SK-N-SH treated with all-trans-retinoic acid at 6 μM for 48 hours (cell line): ENCODE measurements at regions not wholly inside any gene's neighbourhood (a gene's known extent, or its start where the extent isn't known, plus 50 kb on each side); places are given as distances from the start of the nearest gene placed in this dataset.

Source experiments
- ARNTL ChIP-seq: fragments of 450-650 bp; formaldehyde crosslinking; IDR thresholded peaks from 2 replicates; pipeline ENCODE4 v1.5.0; 2020; ENCODE audit warnings: low read depth, mild to moderate bottlenecking, moderate library complexity, borderline replicate concordance
- BACH2 ChIP-seq: fragments of 250-450 bp; sonication (Bioruptor Pico); IDR thresholded peaks from 2 replicates; pipeline ENCODE4 v1.9.0; 2021; ENCODE audit warnings: mild to moderate bottlenecking, borderline replicate concordance
- CSRNP3 ChIP-seq: fragments of 250-450 bp; sonication (Bioruptor Pico); IDR thresholded peaks from 2 replicates; pipeline ENCODE4 v1.5.1; 2021; ENCODE audit warnings: mild to moderate bottlenecking, moderate library complexity
- GLIS3 ChIP-seq: fragments of 250-450 bp; sonication (Bioruptor Pico); IDR thresholded peaks from 2 replicates; pipeline ENCODE4 v1.5.0; 2020; ENCODE audit warnings: mild to moderate bottlenecking, moderate library complexity
- OSR1 ChIP-seq: fragments of 250-450 bp; sonication (Bioruptor Pico); IDR thresholded peaks from 2 replicates; pipeline ENCODE4 v1.8.0; 2022; ENCODE audit warnings: moderate library complexity, mild to moderate bottlenecking, inconsistent platforms
- PATZ1 ChIP-seq: fragments of 250-450 bp; sonication (Bioruptor Pico); IDR thresholded peaks from 2 replicates; pipeline ENCODE4 v1.8.0; 2020; ENCODE audit warnings: mild to moderate bottlenecking, moderate library complexity, borderline replicate concordance
- PPARA ChIP-seq: fragments of 250-450 bp; sonication (Bioruptor Pico); IDR thresholded peaks from 2 replicates; pipeline ENCODE4 v1.5.0; 2020; ENCODE audit warnings: mild to moderate bottlenecking, borderline replicate concordance
- SNAI2 ChIP-seq: fragments of 250-450 bp; sonication (Bioruptor Pico); IDR thresholded peaks from 2 replicates; pipeline ENCODE4 v1.5.0; 2020; ENCODE audit warnings: mild to moderate bottlenecking, moderate library complexity
- TCF4 ChIP-seq: fragments of 250-450 bp; sonication (Bioruptor Pico); IDR thresholded peaks from 2 replicates; pipeline ENCODE4 v1.8.0; 2021; ENCODE audit warnings: mild to moderate bottlenecking, moderate library complexity, borderline replicate concordance
- ZC3H10 ChIP-seq: fragments of 250-450 bp; sonication (Bioruptor Pico); IDR thresholded peaks from 2 replicates; pipeline ENCODE4 v1.5.1; 2021; ENCODE audit warnings: mild to moderate bottlenecking, moderate library complexity
- ZFP3 ChIP-seq: fragments of 250-450 bp; sonication (Bioruptor Pico); IDR thresholded peaks from 2 replicates; pipeline ENCODE4 v1.5.0; 2020; ENCODE audit warnings: mild to moderate bottlenecking, moderate library complexity
- ZNF70 ChIP-seq: fragments of 450-650 bp; formaldehyde crosslinking; IDR thresholded peaks from 2 replicates; pipeline ENCODE4 v1.5.0; 2020; ENCODE audit warnings: mild to moderate bottlenecking, moderate library complexity
- TF ChIP-seq, protein P1 (sequence below): fragments of 250-450 bp; sonication (Bioruptor Pico); IDR thresholded peaks from 2 replicates; pipeline ENCODE4 v1.5.1; 2020; ENCODE audit warnings: low read depth, mild to moderate bottlenecking, moderate library complexity
- TF ChIP-seq, protein P2 (sequence below): fragments of 250-450 bp; sonication (Bioruptor Pico); IDR thresholded peaks from 2 replicates; pipeline ENCODE4 v1.8.0; 2021; ENCODE audit warnings: low read depth, mild to moderate bottlenecking, moderate library complexity, borderline replicate concordance

GRCh38 chr13:77443511-77443910, 92.0 kb upstream of the SCEL start:
- no peak for TF ChIP-seq PATZ1 (CRISPR knock-in tag)
- no peak for TF ChIP-seq TCF4 (CRISPR knock-in tag)
- no peak for TF ChIP-seq ZFP3 (CRISPR knock-in tag)
- TF ChIP-seq, protein P1, sequence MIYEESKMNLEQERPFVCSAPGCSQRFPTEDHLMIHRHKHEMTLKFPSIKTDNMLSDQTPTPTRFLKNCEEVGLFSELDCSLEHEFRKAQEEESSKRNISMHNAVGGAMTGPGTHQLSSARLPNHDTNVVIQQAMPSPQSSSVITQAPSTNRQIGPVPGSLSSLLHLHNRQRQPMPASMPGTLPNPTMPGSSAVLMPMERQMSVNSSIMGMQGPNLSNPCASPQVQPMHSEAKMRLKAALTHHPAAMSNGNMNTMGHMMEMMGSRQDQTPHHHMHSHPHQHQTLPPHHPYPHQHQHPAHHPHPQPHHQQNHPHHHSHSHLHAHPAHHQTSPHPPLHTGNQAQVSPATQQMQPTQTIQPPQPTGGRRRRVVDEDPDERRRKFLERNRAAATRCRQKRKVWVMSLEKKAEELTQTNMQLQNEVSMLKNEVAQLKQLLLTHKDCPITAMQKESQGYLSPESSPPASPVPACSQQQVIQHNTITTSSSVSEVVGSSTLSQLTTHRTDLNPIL: no peak
- no peak for TF ChIP-seq CSRNP3 (CRISPR knock-in tag)
- no peak for TF ChIP-seq PPARA (CRISPR knock-in tag)
- no peak for TF ChIP-seq ZC3H10 (CRISPR knock-in tag)
- TF ChIP-seq BACH2 (CRISPR knock-in tag): no peak
- TF ChIP-seq SNAI2: no peak
- TF ChIP-seq ARNTL (CRISPR knock-in tag): no peak
- TF ChIP-seq, protein P2, sequence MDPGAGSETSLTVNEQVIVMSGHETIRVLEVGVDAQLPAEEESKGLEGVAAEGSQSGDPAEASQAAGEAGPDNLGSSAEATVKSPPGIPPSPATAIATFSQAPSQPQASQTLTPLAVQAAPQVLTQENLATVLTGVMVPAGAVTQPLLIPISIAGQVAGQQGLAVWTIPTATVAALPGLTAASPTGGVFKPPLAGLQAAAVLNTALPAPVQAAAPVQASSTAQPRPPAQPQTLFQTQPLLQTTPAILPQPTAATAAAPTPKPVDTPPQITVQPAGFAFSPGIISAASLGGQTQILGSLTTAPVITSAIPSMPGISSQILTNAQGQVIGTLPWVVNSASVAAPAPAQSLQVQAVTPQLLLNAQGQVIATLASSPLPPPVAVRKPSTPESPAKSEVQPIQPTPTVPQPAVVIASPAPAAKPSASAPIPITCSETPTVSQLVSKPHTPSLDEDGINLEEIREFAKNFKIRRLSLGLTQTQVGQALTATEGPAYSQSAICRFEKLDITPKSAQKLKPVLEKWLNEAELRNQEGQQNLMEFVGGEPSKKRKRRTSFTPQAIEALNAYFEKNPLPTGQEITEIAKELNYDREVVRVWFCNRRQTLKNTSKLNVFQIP (CRISPR knock-in tag): no peak
- no peak for TF ChIP-seq ZNF70 (CRISPR knock-in tag)
- no peak for TF ChIP-seq OSR1
- TF ChIP-seq GLIS3 (CRISPR knock-in tag): no peak
